GM18507 (cell line): ENCODE measurements at regions not wholly inside any gene's neighbourhood (a gene's known extent, or its start where the extent isn't known, plus 50 kb on each side); places are given as distances from the start of the nearest gene placed in this dataset.

Source experiments
- DNase-seq: peaks from one replicate; pipeline ENCODE4 v3.0.0; 2011; ENCODE audit warnings: low read depth; ENCODE audit not compliant: insufficient read length; ENCODE audit errors: extremely low spot score
- FAIRE-seq: peaks from 2 replicates; lab custom pipeline; 2011; peaks lifted over from hg19 to GRCh38; lab: Jason Lieb, UNC

DNA sequence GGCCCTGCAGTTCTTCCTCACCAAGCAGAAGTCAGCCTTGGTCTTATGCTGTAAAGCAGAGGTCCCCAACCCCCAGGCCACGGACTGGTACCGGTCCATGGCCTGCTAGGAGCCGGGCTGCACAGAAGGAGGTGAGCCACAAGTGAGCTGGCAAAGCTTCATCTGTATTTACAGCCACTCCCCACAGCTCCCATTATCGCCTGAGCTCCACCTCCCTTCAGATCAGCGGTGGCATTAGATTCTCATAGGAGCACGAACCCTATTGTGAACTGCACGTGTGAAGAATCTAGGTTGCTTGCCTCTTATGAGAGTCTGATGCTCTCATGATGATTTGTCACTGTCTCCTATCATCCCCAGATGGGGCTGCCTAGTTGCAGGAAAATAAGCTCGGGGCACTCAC lies 87.6 kb upstream of the NEBL start:
- FAIRE-seq (no peak), DNase-seq (no peak)

DNA sequence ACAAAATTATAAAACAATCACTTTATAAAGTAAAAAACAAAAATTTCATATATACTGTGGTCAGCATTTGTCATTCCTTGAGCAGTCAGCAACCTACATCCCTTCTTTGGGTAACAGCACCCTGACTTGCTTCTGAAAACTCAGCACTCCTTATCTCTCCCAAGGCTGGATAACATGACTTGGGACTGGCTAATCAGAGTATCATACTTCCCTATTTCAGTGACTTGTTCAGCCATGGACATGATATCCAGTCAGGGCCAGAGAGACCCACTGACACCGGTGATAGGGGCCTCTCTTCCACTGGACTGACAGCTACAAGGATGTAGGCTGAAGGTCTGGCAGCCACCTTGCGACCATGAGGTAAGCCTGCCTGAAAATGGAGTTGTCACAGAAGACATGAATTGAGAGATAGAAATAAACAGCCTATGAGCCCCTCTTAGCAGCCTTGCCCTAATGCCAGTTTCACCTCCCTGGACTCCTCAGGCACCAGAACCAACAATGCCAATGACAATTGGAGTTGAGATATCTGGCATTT lies 84.4 kb upstream of the NEBL start:
- DNase-seq (no peak), FAIRE-seq (no peak)

DNA sequence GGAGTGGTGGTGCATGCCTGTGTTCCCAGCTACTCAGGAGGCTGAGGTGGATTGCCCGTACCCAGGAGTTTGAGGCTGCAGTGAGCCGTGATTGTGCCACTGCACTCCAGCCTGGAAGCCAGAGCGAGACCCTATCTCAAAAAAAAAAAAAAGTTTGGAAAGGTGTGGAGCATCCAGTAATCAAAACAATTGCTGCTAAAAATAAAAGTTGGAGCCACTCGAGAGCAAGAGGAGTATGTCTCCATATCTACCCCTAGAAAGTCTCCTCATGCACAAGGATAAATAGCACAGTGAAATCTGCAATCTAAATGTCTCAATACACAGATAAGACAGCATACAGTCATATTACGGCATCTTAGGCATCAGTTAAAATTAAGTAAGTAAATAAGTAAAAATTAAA lies 81.5 kb upstream of the NEBL start:
- FAIRE-seq (no peak), DNase-seq (no peak)

DNA sequence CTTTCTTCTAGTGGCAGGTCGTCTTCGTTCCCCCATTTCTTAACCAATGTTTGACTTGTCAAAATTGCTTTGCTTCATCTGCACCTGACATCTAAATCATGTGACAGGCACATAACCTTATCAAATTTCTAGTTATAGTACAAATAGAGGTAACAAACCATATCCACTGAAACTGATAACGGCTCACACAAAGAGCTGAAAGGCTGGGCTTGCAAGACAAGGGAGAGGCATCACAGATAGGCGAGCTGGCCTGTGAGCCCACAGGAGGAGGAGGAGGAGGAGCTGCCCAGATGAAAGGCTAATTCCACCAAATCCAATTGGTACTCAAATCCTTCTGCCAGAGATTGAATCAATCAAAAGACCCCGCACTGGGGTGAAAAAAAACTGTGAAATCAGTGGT lies 80.2 kb upstream of the NEBL start:
- no peak for FAIRE-seq
- DNase-seq: no peak

DNA sequence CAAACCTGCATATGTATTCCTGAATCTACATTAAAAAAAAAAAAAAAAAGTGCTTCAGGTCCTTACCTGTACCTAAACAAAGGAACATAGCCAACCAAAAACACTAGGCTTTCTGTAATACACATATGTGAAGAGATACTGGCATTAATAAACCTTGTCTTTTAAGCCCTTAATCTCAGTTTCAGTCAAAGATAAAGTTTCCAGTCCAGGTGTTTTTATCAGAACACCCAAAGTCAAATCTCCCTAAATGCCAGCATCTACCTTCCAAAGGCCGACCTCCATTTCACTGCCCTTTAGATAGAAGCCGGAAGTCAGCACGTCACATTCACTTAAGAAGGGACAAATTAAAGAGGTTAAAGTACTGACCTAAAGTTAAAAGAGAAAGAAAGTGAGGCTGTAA lies 79.8 kb upstream of the NEBL start:
- FAIRE-seq (no peak), DNase-seq (no peak)

DNA sequence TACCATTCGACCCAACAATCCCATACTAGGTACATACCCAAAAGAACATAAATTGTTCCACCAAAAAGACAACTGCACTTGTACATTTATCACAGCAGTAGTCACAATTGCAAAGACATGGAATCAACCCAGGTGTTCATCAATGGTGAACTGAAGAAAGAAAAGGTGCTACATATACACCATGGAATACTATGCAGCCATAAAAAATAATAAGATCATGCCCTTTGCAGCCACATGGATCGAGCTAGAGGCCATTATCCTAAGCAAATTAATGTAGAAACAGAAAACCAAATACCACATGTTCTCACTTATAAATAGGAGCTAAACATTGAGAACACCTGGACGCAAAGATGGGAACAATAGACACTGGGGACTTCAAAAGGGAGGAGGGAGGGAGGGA lies 79.3 kb upstream of the NEBL start:
- FAIRE-seq (no peak), DNase-seq (no peak)

DNA sequence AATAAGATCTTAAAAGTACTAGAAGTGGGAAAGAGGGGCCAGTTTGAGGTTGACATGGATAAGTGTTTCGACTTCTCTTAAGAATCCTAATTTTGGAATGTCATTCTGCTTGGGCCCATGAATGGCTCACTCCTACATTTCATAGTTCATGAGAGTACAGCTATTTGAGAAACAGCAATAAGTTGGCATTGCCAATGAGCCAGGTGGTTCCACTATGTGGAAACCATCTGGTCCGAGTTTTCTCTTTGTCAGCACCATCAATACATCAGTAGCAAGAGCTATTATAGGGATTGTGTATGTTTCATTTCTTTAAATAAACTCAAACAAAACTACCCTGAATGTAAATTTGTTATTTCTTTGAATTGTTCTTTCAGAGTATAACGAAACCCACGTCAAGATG lies 78.1 kb upstream of the NEBL start:
- no peak for DNase-seq
- no peak for FAIRE-seq

DNA sequence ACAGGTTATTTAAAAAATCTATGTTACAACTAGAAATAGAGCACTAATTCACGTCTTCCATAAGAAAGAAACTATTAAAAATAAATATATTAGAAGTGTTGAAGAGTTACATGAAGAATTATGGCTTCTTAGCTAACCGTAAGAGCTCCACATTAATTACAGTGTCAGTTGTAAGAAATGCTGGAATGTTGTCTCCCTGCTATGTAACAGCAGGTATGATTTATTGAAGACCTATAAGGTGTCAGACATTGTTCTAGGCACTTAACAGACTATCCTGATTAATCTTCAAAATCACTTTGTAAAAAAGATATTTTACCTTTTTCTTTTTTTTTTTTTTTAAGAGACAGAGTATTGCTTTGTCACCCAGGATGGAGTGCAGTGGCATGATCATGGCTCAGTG lies 75.8 kb upstream of the NEBL start:
- FAIRE-seq (no peak), DNase-seq (no peak)

DNA sequence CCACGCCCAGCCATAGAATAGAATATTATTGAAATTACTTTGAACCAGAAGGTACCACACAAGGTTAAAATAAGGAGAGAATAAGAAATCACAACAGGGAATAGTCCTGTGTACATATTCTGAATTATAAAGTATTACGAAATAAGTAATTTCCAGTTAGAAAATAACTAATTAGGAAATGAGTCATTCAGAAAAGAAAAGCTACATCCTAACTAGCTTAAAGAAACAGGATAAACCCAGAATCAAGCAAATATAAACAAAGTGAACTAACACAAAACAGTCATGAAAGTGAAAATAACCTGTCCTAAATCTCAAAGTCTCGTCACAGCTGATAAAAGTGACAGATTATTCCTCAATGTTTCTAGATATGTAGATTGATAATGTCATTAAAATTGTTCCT lies 74.8 kb upstream of the NEBL start:
- FAIRE-seq: peak; percentile 75
- no peak for DNase-seq

DNA sequence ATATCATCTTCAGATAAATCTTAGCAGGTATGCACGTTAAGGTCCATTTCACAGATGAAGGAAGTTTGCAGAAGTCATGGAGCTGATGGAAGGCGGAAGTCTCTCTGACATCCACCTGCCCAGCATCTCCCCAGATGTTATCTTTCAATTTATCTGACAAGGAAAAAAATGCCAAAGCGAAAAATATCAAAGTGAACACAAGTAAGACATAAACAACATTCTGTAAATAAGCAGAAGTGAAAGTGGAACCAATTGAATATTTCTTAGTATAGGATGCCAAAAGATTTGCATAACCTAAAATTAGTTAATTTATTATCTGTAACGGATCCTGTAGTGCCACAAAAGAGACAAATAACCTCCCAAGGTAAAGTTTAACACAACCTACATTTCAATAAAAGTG lies 73.6 kb upstream of the NEBL start:
- DNase-seq (peak; percentile 32), FAIRE-seq (peak; percentile 88)

DNA sequence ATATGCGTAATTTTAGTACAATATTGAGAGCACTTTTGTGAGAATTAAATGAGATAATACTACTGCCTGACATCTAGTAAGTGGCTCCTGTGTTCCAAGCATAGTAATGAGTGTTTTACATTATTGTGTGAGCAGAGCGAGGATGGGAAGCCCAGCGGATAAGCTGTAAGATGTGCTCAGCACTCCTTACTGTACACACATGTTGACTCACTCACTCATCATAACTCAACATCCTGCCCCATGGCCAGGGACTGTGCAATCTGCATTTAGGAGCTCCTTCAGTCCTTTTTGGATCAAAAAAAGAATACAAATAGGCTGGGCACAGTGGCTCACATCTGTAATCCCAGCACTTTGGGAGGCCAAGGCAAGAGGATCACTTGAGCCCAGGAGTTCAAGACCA lies 72.9 kb upstream of the NEBL start:
- FAIRE-seq (no peak), DNase-seq (no peak)

DNA sequence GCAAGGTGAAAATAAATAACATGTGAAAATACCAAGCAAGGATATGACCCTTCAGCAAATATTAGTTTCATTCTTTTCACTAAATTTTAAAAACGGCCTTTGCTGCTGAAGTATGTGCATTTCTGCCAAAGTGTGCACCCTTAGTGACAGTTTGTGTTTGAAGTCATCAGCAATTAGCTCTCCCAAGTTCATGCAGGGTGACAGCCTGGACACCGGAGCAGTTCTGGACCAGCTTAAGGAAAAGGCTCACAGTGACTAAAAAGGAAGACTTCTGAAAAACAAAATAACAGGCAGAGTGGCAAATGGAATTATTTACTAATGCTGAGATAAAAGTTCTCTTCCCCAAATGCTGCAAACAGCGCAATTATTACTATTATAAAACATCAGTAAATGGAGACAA lies 69.3 kb upstream of the NEBL start:
- FAIRE-seq (no peak), DNase-seq (no peak)

DNA sequence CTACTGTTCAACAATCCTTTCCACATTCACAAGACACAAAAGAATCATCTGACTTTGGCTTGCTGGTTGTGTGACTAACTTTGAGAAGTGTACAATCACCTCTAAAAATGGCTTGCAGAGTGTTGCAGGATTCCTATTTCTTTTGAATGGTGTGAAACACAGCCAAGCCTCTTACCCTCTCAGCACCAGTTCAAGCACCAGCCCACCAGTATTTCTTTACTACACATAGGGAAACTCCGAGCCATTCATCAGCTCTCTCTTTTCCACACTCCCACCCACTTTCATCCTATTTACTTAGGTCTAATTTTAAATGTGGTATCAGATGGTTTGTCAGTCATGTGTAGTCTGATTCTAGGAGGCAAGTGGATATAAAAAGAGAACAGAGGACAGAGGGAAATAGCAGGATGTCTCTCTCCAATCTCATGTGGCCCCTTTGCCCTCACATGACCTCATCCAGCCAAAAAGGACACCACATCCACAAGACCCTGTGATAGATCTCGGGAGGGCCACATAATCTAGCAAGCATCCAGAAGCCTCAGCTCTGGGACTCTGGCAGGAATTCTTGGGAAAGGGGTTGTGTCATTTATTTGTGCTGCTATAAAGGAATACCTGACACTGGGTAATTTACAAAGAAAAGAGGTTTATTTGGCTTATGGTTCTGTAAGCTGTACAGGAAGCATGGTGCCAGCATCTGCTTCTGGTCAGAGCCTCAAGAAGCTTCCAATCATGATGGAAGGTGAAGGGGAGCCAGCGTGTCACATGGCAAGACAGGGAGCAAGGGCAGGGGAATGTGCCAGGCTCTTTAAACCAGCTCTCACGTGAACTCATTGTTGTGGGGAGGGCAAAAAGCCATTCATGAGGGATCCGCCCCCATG lies 66.8 kb upstream of the NEBL start:
- DNase-seq: no peak
- no peak for FAIRE-seq

DNA sequence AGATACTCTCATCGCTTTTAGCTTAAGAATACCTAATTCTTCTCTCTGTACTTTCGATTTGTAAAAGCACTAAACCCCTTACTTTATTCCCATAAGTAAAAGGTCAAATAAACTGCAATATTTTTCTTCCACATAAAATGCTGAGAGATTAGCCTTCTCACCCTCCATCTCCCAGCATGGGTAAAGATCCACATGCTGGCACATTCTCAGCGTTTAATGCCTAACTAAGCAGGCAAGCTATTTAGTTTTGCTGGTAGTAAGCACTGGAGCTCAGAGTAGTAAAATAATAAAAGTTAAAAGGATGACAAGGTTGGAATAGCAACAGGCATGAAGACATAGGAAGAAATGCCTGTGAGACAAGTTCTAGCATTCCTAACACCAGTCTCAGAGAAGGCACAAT lies 65.9 kb upstream of the NEBL start:
- no peak for FAIRE-seq

DNA sequence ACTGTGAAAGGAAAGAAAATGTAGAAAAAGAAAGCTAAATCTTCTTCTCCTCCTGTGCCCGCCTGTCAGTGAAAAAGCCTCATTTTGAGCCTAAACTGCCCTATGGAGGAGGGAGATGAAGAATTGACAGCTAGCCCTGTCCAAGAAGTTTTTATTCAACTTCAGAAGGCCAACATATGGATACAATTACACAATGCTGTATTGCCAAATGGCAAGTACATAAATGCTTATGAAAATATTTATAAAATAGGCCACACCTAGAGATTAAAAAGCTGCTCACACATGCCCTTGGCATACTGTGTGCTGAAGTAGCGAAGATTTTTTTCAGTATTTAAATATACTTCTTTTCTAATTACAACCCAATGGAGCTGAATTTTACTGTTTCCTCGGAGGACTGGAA lies 65.1 kb upstream of the NEBL start:
- DNase-seq (no peak), FAIRE-seq (no peak)

More for the DNA sequence above, 65.9 kb upstream of the NEBL start:
- no peak for DNase-seq

DNA sequence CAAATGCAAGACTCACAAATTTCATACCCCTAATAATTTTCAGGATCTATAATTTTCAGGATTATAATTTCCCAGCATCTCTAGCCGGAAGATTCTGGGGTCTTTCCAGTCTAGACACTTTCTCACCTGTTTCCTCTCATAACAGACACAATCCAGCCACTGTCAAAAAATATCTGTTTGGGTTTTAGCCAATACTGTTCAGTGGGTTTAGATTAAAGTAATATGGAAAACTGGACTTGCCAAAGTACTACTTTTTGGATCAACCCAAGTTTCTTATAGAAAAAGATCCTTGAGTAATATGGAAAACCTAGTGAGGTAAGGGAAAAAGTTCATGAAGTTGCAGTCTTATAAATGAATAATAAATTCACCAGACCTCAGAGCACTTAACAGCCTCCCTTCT lies 62.1 kb upstream of the NEBL start:
- no peak for DNase-seq
- FAIRE-seq: no peak

DNA sequence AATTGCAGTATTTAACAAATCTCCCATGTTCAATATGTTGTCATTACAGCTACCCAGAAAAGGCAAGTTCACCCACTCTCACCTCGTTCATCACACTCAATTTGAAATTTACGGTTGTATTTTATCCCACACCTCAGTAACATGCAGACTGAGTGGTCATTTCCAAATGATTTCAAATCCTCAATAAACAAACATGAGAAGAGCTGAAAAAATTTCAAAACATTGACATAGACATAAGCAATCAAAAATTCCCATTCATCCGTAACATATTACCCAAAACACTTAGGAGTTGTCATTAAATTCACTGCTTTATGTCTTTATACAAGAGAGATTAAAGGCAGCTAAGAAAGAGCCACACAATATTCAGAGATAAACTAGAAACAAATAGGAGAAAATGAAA lies 61.7 kb upstream of the NEBL start:
- FAIRE-seq: no peak
- DNase-seq: no peak

DNA sequence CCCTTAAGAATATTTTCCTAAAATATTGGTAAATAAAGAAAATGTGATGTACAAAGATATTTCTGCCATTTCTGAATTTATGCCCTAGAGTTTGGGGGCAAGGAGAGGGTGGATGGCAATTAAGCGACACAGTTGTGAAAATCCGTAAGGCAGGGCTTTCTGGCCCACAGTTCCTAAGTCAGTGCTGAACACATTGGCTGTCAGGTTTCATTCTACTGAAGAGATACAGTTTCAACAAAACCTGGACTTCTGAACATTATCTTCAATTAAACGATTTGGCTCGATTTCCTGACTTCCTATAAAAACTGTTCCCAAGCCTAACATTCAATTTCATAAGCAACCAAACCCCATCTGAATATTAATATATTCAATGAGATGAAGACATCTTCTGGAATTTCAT lies 61.1 kb upstream of the NEBL start:
- FAIRE-seq (no peak), DNase-seq (no peak)

DNA sequence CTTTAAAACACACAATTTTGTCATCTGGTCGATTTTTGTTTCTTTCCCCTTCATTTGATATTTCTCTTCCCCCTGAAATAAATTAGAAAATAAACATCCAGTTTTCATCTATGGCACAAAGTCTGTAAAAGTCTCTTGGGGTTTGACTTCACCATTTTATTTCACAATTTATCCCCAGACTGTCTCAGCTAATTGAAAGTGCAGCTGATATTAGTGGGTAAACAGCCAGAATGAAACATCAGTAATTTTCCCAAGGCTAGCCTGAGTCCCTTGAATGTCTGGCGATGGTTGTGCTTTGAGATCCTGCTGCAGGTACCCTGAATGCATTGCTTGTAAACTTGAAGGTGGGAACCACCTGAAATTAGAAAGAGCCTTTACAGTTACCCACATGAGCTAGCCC lies 60.6 kb upstream of the NEBL start:
- no peak for FAIRE-seq
- no peak for DNase-seq

DNA sequence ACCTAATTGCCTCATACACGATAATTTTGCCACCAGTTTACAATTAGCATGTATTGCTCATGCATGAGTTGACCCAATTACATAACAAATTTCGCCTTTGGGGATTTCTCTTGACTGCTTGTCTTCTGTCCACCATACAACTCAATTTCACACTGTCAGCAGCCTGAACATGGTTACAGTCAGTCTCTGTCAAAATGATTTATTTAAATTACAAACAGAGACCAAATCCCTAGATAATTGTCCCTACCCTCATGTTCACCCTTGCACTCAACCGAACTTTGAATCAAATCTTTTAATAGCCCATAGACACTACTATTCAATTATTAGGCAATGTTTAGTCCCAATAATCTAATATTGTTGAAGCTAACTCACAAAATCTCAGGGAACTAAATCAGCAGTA lies 59.7 kb upstream of the NEBL start:
- FAIRE-seq (no peak), DNase-seq (no peak)

DNA sequence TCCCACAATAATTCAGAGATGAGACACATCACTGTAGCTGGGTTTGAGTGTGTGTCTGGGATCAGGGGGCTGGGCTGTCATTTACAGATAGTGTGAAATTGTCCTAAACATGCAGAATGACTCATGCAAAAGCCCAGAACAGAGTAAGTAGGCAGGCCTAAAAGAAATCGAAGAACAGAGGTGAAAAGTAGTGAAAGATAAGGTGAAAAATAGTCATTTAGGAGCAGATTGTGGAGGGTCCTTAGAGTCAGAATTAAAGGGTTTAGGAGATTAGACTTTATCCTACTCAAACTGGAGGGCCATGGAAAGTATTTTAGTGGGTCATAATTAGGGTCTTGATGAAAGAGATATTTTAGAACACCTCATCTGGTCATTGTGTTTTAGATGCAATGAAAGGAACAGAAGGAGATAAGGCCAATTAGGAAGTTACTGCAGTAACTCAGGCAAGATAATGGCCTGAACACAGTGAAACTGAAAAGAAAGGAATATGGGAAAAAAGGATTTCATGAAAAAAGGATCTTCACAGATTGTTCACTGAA lies 58.3 kb upstream of the NEBL start:
- FAIRE-seq: no peak
- no peak for DNase-seq
